Activated CD4-positive, alpha-beta T cell treated with anti-CD3 and anti-CD28 coated beads, Interleukin-2, amount 10 ng/mL, durations not matched to agents 7 days and 5 days (primary cell): ENCODE measurements at regions not wholly inside any gene's neighbourhood (a gene's known extent, or its start where the extent isn't known, plus 50 kb on each side); places are given as distances from the start of the nearest gene placed in this dataset.
"Not testable (repeated sequence)": the region's sequence is repeated elsewhere in the genome, so short reads cannot be mapped to it uniquely, and the experiment has no call there.

Experiments used
- CTCF ChIA-PET: fragments of 350-600 bp; sonication (Branson Sonifier 250); formaldehyde crosslinking; loops from one replicate; lab custom pipeline; 2021; ENCODE audit warnings: antibody characterized with exemption; lab: Charles Lee
- POLR2A ChIA-PET: fragments of 350-600 bp; sonication (Branson Sonifier 250); formaldehyde crosslinking; loops from one replicate; lab custom pipeline; 2021; ENCODE audit warnings: antibody characterized with exemption; lab: Charles Lee
- DNase-seq: peaks from one replicate; pipeline ENCODE4 v3.0.0-alpha.2; 2020
- H3K27ac Mint-ChIP-seq: one replicate; pipeline ENCODE4 v1.8.0; 2021; ENCODE audit warnings: mild to moderate bottlenecking, moderate library complexity, mixed read lengths
- H3K27me3 Mint-ChIP-seq: one replicate; pipeline ENCODE4 v1.8.0; 2021; ENCODE audit warnings: mixed read lengths
- H3K36me3 Mint-ChIP-seq: one replicate; pipeline ENCODE4 v1.8.0; 2021; ENCODE audit warnings: low read depth, mixed read lengths
- H3K4me1 Mint-ChIP-seq: one replicate; pipeline ENCODE4 v1.8.0; 2021; ENCODE audit warnings: mixed read lengths
- H3K4me3 Mint-ChIP-seq: one replicate; pipeline ENCODE4 v1.8.0; 2021; ENCODE audit warnings: mild to moderate bottlenecking, moderate library complexity, mixed read lengths
- H3K9me3 Mint-ChIP-seq: one replicate; pipeline ENCODE4 v1.8.0; 2021; ENCODE audit warnings: mixed read lengths

GRCh38 chr2:238606311-238606710 is 179.6 kb downstream of the ASB1 start:
- DNase-seq: no peak
- H3K9me3 Mint-ChIP-seq: peaks cover 7% of the 10 kb centered on the region
- H3K27me3 Mint-ChIP-seq: peaks cover 36% of the 10 kb centered on the region
- POLR2A ChIA-PET: no interaction called here
- CTCF ChIA-PET: no interaction called here
- H3K27ac Mint-ChIP-seq: no peak overlapping the region
- no peaks in the 10 kb centered on the region for H3K36me3 Mint-ChIP-seq
- no peak overlapping the region for H3K4me3 Mint-ChIP-seq
- H3K4me1 Mint-ChIP-seq: no peaks in the 10 kb centered on the region

- Mint-ChIP-seq H3K27me3 (peaks cover 29% of the 10 kb centered on the region), H3K36me3 (no peaks in the 10 kb centered on the region), H3K27ac (no peak overlapping the region), H3K4me1 (no peaks in the 10 kb centered on the region), H3K4me3 (no peak overlapping the region), H3K9me3 (no peaks in the 10 kb centered on the region)
- DNase-seq: no peak
- ChIA-PET POLR2A (no interaction called here), CTCF (no interaction called here)
These were observed 186.9 kb downstream of the ASB1 start for GRCh38 chr2:238613610-238614009.

GRCh38 chr2:238614376-238614775 is 187.6 kb downstream of the ASB1 start:
- no peak for DNase-seq
- Mint-ChIP-seq H3K9me3 (no peaks in the 10 kb centered on the region), H3K27ac (no peak overlapping the region), H3K4me3 (no peak overlapping the region), H3K27me3 (peaks cover 25% of the 10 kb centered on the region), H3K36me3 (no peaks in the 10 kb centered on the region), H3K4me1 (no peaks in the 10 kb centered on the region)
- POLR2A ChIA-PET: no interaction called here
- CTCF ChIA-PET: no interaction called here

- POLR2A ChIA-PET: no interaction called here
These were observed 188.5 kb downstream of the ASB1 start for GRCh38 chr2:238615187-238615586.

GRCh38 chr2:238616681-238617080 is 190.0 kb downstream of the ASB1 start:
- no peak overlapping the region for H3K27ac Mint-ChIP-seq
- DNase-seq: no peak
- no peaks in the 10 kb centered on the region for H3K36me3 Mint-ChIP-seq
- CTCF ChIA-PET: no interaction called here
- no peaks in the 10 kb centered on the region for H3K4me1 Mint-ChIP-seq
- no peaks in the 10 kb centered on the region for H3K9me3 Mint-ChIP-seq
- H3K4me3 Mint-ChIP-seq: no peak overlapping the region
- POLR2A ChIA-PET: no interaction called here
- peaks cover 28% of the 10 kb centered on the region for H3K27me3 Mint-ChIP-seq

More at GRCh38 chr2:238615187-238615586, 188.5 kb downstream of the ASB1 start:
- no peak for DNase-seq
- Mint-ChIP-seq H3K9me3 (no peaks in the 10 kb centered on the region), H3K4me3 (no peak overlapping the region), H3K36me3 (no peaks in the 10 kb centered on the region), H3K27me3 (peaks cover 27% of the 10 kb centered on the region), H3K4me1 (no peaks in the 10 kb centered on the region), H3K27ac (no peak overlapping the region)
- CTCF ChIA-PET: no interaction called here

GRCh38 chr2:238618494-238619283 is 192.0 kb downstream of the ASB1 start:
- H3K27me3 Mint-ChIP-seq: peaks cover 38% of the 10 kb centered on the region
- CTCF ChIA-PET, H3K36me3 Mint-ChIP-seq, H3K9me3 Mint-ChIP-seq, DNase-seq, H3K4me1 Mint-ChIP-seq, H3K27ac Mint-ChIP-seq, POLR2A ChIA-PET, H3K4me3 Mint-ChIP-seq: not testable (repeated sequence)

- Mint-ChIP-seq H3K27ac (no peak overlapping the region), H3K27me3 (peaks cover 5% of the 10 kb centered on the region), H3K4me3 (no peak overlapping the region), H3K9me3 (no peaks in the 10 kb centered on the region), H3K4me1 (no peaks in the 10 kb centered on the region), H3K36me3 (no peaks in the 10 kb centered on the region)
- POLR2A ChIA-PET: no interaction called here
- DNase-seq: no peak
- CTCF ChIA-PET: no interaction called here
These were observed 201.2 kb downstream of the ASB1 start for GRCh38 chr2:238627899-238628298.

GRCh38 chr2:238629064-238629463 is 202.3 kb downstream of the ASB1 start:
- ChIA-PET POLR2A (no interaction called here), CTCF (no interaction called here)
- H3K4me1 Mint-ChIP-seq: no peaks in the 10 kb centered on the region
- no peaks in the 10 kb centered on the region for H3K36me3 Mint-ChIP-seq
- no peak for DNase-seq
- no peak overlapping the region for H3K27ac Mint-ChIP-seq
- no peaks in the 10 kb centered on the region for H3K9me3 Mint-ChIP-seq
- no peak overlapping the region for H3K4me3 Mint-ChIP-seq
- H3K27me3 Mint-ChIP-seq: no peaks in the 10 kb centered on the region

- no peak overlapping the region for H3K27ac Mint-ChIP-seq
- no peaks in the 10 kb centered on the region for H3K27me3 Mint-ChIP-seq
- DNase-seq: no peak
- no peaks in the 10 kb centered on the region for H3K4me1 Mint-ChIP-seq
- no peaks in the 10 kb centered on the region for H3K36me3 Mint-ChIP-seq
- ChIA-PET CTCF (no interaction called here), POLR2A (no interaction called here)
- H3K9me3 Mint-ChIP-seq: no peaks in the 10 kb centered on the region
- no peak overlapping the region for H3K4me3 Mint-ChIP-seq
These were observed 204.9 kb downstream of the ASB1 start for GRCh38 chr2:238631491-238632180.

GRCh38 chr2:238632181-238633060 is 205.7 kb downstream of the ASB1 start:
- no peaks in the 10 kb centered on the region for H3K4me1 Mint-ChIP-seq
- ChIA-PET POLR2A (no interaction called here), CTCF (no interaction called here)
- no peak for DNase-seq
- H3K36me3 Mint-ChIP-seq: no peaks in the 10 kb centered on the region
- no peaks in the 10 kb centered on the region for H3K27me3 Mint-ChIP-seq
- no peak overlapping the region for H3K27ac Mint-ChIP-seq
- no peaks in the 10 kb centered on the region for H3K9me3 Mint-ChIP-seq
- no peak overlapping the region for H3K4me3 Mint-ChIP-seq

GRCh38 chr2:238633426-238634328 is 206.9 kb downstream of the ASB1 start:
- POLR2A ChIA-PET: no interaction called here
- H3K36me3 Mint-ChIP-seq: no peaks in the 10 kb centered on the region
- H3K4me3 Mint-ChIP-seq: no peak overlapping the region
- H3K27ac Mint-ChIP-seq: no peak overlapping the region
- DNase-seq: no peak
- H3K4me1 Mint-ChIP-seq: no peaks in the 10 kb centered on the region
- CTCF ChIA-PET: no interaction called here
- H3K27me3 Mint-ChIP-seq: no peaks in the 10 kb centered on the region
- H3K9me3 Mint-ChIP-seq: no peaks in the 10 kb centered on the region

- no peaks in the 10 kb centered on the region for H3K4me1 Mint-ChIP-seq
- H3K27me3 Mint-ChIP-seq: no peaks in the 10 kb centered on the region
- POLR2A ChIA-PET: no interaction called here
- H3K36me3 Mint-ChIP-seq: no peaks in the 10 kb centered on the region
- H3K27ac Mint-ChIP-seq: no peak overlapping the region
- DNase-seq: no peak
- no peaks in the 10 kb centered on the region for H3K9me3 Mint-ChIP-seq
- CTCF ChIA-PET: no interaction called here
- H3K4me3 Mint-ChIP-seq: no peak overlapping the region
These were observed 208.1 kb downstream of the ASB1 start for GRCh38 chr2:238634701-238635357.
